ENCODE measurements at regions not wholly inside any gene's neighbourhood (a gene's known extent, or its start where the extent isn't known, plus 50 kb on each side); places are given as distances from the start of the nearest gene placed in this dataset.
"Not testable (repeated sequence)": the region's sequence is repeated elsewhere in the genome, so short reads cannot be mapped to it uniquely, and the experiment has no call there.

DNA sequence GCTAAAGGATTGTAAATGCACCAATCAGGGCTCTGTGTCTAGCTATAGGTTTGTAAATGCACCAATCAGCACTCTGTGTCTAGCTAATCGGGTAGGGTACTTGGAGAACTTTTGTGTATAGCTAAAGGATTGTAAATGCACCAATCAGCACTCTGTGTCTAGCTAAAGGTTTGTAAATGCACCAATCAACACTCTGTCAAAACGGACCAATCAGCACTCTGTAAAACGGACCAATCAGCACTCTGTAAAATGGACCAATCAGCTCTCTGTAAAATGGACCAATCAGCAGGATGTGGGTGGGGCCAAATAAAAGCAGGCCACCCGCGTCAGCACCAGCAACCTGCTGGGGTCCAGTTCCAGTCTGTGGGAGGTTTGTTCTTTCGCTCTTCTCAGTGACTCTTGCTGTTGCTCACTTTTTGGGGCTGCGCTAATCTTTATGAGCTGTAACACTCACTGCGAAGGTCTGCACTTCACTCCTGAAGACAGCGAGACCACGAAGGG lies 110.3 kb downstream of the KCNK1 start:
- TF ChIP-seq, protein P1, sequence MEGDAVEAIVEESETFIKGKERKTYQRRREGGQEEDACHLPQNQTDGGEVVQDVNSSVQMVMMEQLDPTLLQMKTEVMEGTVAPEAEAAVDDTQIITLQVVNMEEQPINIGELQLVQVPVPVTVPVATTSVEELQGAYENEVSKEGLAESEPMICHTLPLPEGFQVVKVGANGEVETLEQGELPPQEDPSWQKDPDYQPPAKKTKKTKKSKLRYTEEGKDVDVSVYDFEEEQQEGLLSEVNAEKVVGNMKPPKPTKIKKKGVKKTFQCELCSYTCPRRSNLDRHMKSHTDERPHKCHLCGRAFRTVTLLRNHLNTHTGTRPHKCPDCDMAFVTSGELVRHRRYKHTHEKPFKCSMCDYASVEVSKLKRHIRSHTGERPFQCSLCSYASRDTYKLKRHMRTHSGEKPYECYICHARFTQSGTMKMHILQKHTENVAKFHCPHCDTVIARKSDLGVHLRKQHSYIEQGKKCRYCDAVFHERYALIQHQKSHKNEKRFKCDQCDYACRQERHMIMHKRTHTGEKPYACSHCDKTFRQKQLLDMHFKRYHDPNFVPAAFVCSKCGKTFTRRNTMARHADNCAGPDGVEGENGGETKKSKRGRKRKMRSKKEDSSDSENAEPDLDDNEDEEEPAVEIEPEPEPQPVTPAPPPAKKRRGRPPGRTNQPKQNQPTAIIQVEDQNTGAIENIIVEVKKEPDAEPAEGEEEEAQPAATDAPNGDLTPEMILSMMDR (conservative IDR thresholded peaks at IDR 0.05 in 1 of 2, IDR thresholded peaks at IDR 0.05 in 1 of 2; ENCODE audit: extremely low read depth in 1 of 2, insufficient read depth in 1 of 2, low read depth in 1 of 2, low read length in 2 of 2) = not testable (repeated sequence)
- not testable (repeated sequence) for TF ChIP-seq EZH2 (IDR thresholded peaks at IDR 0.05; ENCODE audit: borderline replicate concordance, low read length)

All from mammary epithelial cell (primary cell).